SK-N-SH treated with all-trans-retinoic acid at 6 μM for 48 hours (cell line): ENCODE measurements at regions not wholly inside any gene's neighbourhood (a gene's known extent, or its start where the extent isn't known, plus 50 kb on each side); places are given as distances from the start of the nearest gene placed in this dataset.

Source experiments
- CSDC2 ChIP-seq: fragments of 250-450 bp; sonication (Bioruptor Pico); IDR thresholded peaks from 2 replicates; pipeline ENCODE4 v1.5.0; 2020; ENCODE audit warnings: mild to moderate bottlenecking, moderate library complexity
- ISL1 ChIP-seq: fragments of 250-450 bp; sonication (Bioruptor Pico); IDR thresholded peaks from 2 replicates; pipeline ENCODE4 v2.1.2; 2022; ENCODE audit warnings: mild to moderate bottlenecking, moderate library complexity
- OSR1 ChIP-seq: fragments of 250-450 bp; sonication (Bioruptor Pico); IDR thresholded peaks from 2 replicates; pipeline ENCODE4 v1.8.0; 2022; ENCODE audit warnings: moderate library complexity, mild to moderate bottlenecking, inconsistent platforms
- RARB ChIP-seq: fragments of 250-450 bp; sonication (Bioruptor Pico); IDR thresholded peaks from 2 replicates; pipeline ENCODE4 v1.8.0; 2021; ENCODE audit warnings: mild to moderate bottlenecking, moderate library complexity
- TSHZ2 ChIP-seq: fragments of 250-450 bp; sonication (Bioruptor Pico); IDR thresholded peaks from 2 replicates; pipeline ENCODE4 v1.5.0; 2020; ENCODE audit warnings: mild to moderate bottlenecking, moderate library complexity
- ZC3H10 ChIP-seq: fragments of 250-450 bp; sonication (Bioruptor Pico); IDR thresholded peaks from 2 replicates; pipeline ENCODE4 v1.5.1; 2021; ENCODE audit warnings: mild to moderate bottlenecking, moderate library complexity
- ZFP3 ChIP-seq: fragments of 250-450 bp; sonication (Bioruptor Pico); IDR thresholded peaks from 2 replicates; pipeline ENCODE4 v1.5.0; 2020; ENCODE audit warnings: mild to moderate bottlenecking, moderate library complexity
- ZFP30 ChIP-seq: fragments of 450-650 bp; formaldehyde crosslinking; IDR thresholded peaks from 2 replicates; pipeline ENCODE4 v1.5.0; 2022; ENCODE audit warnings: mild to moderate bottlenecking, moderate library complexity
- ZNF565 ChIP-seq: fragments of 450-650 bp; formaldehyde crosslinking; conservative IDR thresholded peaks from 2 replicates; pipeline ENCODE4 v1.5.0; 2020; ENCODE audit warnings: low read depth, mild to moderate bottlenecking, moderate library complexity
- TF ChIP-seq, protein P1 (sequence below): fragments of 250-450 bp; sonication (Bioruptor Pico); IDR thresholded peaks from 2 replicates; pipeline ENCODE4 v1.5.1; 2021; ENCODE audit warnings: mild to moderate bottlenecking, moderate library complexity

GRCh38 chr3:34283751-34284150 lies 485.3 kb downstream of the PDCD6IP start:
- TF ChIP-seq TSHZ2 (CRISPR knock-in tag), result no peak
- no peak for TF ChIP-seq ZNF565 (CRISPR knock-in tag)
- no peak for TF ChIP-seq ZFP3 (CRISPR knock-in tag)
- TF ChIP-seq OSR1 (CRISPR knock-in tag), result no peak
- TF ChIP-seq RARB (CRISPR knock-in tag), result no peak
- no peak for TF ChIP-seq ISL1 (CRISPR knock-in tag)
- TF ChIP-seq, protein P1, sequence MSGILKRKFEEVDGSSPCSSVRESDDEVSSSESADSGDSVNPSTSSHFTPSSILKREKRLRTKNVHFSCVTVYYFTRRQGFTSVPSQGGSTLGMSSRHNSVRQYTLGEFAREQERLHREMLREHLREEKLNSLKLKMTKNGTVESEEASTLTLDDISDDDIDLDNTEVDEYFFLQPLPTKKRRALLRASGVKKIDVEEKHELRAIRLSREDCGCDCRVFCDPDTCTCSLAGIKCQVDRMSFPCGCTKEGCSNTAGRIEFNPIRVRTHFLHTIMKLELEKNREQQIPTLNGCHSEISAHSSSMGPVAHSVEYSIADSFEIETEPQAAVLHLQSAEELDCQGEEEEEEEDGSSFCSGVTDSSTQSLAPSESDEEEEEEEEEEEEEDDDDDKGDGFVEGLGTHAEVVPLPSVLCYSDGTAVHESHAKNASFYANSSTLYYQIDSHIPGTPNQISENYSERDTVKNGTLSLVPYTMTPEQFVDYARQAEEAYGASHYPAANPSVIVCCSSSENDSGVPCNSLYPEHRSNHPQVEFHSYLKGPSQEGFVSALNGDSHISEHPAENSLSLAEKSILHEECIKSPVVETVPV (CRISPR knock-in tag), result no peak
- no peak for TF ChIP-seq CSDC2 (CRISPR knock-in tag)
- no peak for TF ChIP-seq ZC3H10 (CRISPR knock-in tag)
- TF ChIP-seq ZFP30 (CRISPR knock-in tag), result no peak
